Activated naive CD8-positive, alpha-beta T cell treated with anti-CD3 and anti-CD28 coated beads for 36 hours (primary cell): ENCODE measurements at regions not wholly inside any gene's neighbourhood (a gene's known extent, or its start where the extent isn't known, plus 50 kb on each side); places are given as distances from the start of the nearest gene placed in this dataset.

ENCODE experiments used
- DNase-seq: peaks from one replicate; pipeline ENCODE4 v3.0.0; 2021
- H3K27ac Mint-ChIP-seq: one replicate; pipeline ENCODE4 v1.8.0; 2022; ENCODE audit warnings: mild to moderate bottlenecking, moderate library complexity, mixed read lengths
- H3K27me3 Mint-ChIP-seq: one replicate; pipeline ENCODE4 v1.8.0; 2022; ENCODE audit warnings: mild to moderate bottlenecking, mixed read lengths
- H3K36me3 Mint-ChIP-seq: one replicate; pipeline ENCODE4 v1.8.0; 2021; ENCODE audit warnings: mild to moderate bottlenecking, mixed read lengths
- H3K4me1 Mint-ChIP-seq: one replicate; pipeline ENCODE4 v1.8.0; 2021; ENCODE audit warnings: mixed read lengths
- H3K4me3 Mint-ChIP-seq: one replicate; pipeline ENCODE4 v1.8.0; 2022; ENCODE audit warnings: mild to moderate bottlenecking, moderate library complexity, mixed read lengths
- H3K9me3 Mint-ChIP-seq: one replicate; pipeline ENCODE4 v1.8.0; 2022; ENCODE audit warnings: mixed read lengths

DNA sequence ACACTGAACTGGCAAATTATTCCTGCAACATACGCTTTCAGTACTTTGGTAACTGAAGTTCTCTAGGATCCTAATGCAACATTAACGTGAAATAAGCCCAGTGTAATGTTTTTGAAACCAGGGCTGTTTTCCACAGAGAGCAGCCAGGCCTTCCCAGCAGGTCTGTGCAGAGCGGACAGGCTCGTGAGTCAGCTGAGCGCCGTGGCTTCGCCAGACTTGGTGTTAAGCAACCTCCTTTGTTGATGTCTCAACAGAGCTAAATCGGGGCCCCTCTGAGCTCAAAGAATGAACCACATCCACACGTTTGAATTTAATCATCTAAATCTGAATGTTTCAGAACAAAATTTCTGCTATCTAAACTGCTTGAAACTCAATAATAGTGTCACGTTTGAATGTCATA lies 181.8 kb upstream of the FMN2 start:
- Mint-ChIP-seq H3K36me3 (no peaks in the 10 kb centered on the region), H3K9me3 (no peaks in the 10 kb centered on the region), H3K4me3 (no peak overlapping the region), H3K27me3 (no peaks in the 10 kb centered on the region), H3K4me1 (no peaks in the 10 kb centered on the region), H3K27ac (no peak overlapping the region)
- no peak for DNase-seq

DNA sequence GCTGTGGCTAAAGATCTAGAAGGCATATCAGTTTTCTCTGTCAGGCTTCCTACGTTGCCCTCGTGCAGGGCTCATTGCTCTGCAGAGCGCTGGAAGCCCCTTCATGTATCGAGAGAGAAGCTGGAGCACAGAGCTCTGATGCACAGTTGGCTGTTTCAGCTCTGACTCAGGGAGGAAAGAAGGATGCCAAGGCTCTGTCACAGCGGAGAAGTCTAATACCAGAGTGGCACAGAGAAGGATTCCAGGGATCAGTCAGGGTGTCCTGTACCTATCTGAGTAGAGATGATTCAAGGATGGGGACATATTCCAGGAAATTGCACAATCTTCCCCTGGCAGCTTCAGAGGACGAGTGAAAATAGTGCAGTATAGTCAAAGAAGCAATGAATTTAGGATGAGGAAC lies 179.2 kb upstream of the FMN2 start:
- peaks cover 6% of the 10 kb centered on the region for H3K27me3 Mint-ChIP-seq
- no peak overlapping the region for H3K4me3 Mint-ChIP-seq
- no peak for DNase-seq
- H3K9me3 Mint-ChIP-seq = no peaks in the 10 kb centered on the region
- H3K36me3 Mint-ChIP-seq = no peaks in the 10 kb centered on the region
- no peaks in the 10 kb centered on the region for H3K4me1 Mint-ChIP-seq
- H3K27ac Mint-ChIP-seq = no peak overlapping the region

DNA sequence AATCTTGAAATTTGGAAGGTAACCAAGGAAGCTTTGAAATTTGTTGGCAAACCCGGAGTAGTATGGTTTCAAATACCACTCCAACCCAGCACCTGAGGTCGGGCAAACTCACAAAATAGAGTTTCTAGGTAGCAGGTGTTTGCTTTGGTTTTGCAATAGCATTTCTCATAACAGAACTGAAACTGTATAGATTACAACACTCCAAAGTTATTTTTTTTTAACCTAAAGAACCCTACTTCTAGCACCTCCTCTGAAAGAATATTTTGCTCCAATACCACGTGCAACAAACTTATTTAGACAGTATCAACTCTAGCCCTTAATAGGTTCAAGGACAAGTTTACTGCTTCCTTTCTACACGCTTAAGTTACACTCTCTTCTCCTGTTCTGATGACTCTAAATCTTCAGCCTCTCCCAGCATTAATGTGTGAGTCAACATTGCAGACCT lies 178.5 kb upstream of the FMN2 start:
- DNase-seq = no peak
- no peak overlapping the region for H3K27ac Mint-ChIP-seq
- H3K4me1 Mint-ChIP-seq = no peaks in the 10 kb centered on the region
- H3K27me3 Mint-ChIP-seq = peaks cover 6% of the 10 kb centered on the region
- H3K36me3 Mint-ChIP-seq = no peaks in the 10 kb centered on the region
- H3K9me3 Mint-ChIP-seq = no peaks in the 10 kb centered on the region
- no peak overlapping the region for H3K4me3 Mint-ChIP-seq

DNA sequence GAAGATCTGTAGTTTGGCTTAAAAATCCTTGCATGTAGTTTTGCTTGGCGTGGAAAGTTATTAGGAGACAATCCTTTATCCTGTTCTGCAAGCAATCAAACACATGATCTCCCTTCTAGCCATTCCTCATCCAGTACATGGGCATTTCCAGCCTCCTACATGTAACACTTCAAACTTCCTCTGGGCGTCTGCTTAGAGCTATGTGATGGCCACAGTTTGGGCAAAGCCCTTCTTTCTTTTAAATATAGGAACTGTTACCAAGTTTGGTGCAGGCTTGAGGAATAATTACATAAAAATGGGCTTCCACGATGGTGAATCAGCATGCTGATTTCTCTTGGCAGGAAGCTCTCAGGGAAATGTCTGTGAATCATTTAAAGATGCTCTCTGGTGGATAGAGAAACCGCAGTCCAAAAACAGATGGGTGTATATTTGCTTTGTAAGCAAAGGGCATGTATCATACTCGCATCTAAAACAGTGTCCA lies 176.9 kb upstream of the FMN2 start:
- no peak overlapping the region for H3K4me3 Mint-ChIP-seq
- H3K27me3 Mint-ChIP-seq = peaks cover 11% of the 10 kb centered on the region
- DNase-seq = no peak
- no peaks in the 10 kb centered on the region for H3K36me3 Mint-ChIP-seq
- no peaks in the 10 kb centered on the region for H3K4me1 Mint-ChIP-seq
- H3K27ac Mint-ChIP-seq = no peak overlapping the region
- no peaks in the 10 kb centered on the region for H3K9me3 Mint-ChIP-seq

DNA sequence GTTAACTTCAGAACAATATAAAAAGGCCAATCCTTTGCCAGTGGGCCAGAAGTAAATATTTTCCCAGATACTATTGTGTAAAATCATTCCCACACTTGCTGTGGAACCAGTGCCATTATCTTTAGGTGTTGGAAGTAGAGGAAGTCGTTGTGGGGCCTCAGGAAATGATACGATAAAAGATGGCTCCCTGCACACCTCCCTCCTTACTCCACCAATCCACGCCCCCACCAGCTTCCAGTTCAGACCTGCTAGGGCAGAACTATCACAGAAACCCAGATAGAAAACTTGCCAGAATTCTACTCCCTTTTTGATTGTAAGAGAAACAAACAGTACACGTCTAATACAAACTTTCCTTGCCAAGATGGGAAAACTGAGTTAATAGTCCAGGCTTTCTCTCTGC lies 173.0 kb upstream of the FMN2 start:
- H3K4me1 Mint-ChIP-seq = peaks cover 4% of the 10 kb centered on the region
- H3K27me3 Mint-ChIP-seq = peaks cover 19% of the 10 kb centered on the region
- no peak for DNase-seq
- H3K36me3 Mint-ChIP-seq = no peaks in the 10 kb centered on the region
- H3K4me3 Mint-ChIP-seq = no peak overlapping the region
- H3K9me3 Mint-ChIP-seq = no peaks in the 10 kb centered on the region
- H3K27ac Mint-ChIP-seq = no peak overlapping the region

DNA sequence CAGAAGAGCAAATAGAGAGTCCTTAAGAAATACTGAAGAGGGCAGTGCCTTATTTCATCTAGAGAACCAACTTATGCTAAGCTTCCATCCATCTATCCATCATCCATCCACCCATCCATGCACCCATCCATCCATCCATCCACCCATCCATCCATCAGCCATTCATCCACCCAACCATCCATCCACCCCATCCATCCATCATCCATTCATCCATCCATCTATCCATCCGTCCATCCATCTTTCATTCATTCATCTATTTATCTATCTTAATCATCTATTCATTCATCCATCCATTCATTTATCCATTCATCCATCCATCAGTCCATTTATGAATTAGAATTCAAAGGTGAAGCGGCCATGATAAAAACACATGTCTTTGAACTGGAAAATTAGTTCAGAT lies 171.5 kb upstream of the FMN2 start:
- peaks cover 19% of the 10 kb centered on the region for H3K27me3 Mint-ChIP-seq
- H3K9me3 Mint-ChIP-seq = no peaks in the 10 kb centered on the region
- no peak for DNase-seq
- peaks cover 4% of the 10 kb centered on the region for H3K4me1 Mint-ChIP-seq
- H3K36me3 Mint-ChIP-seq = no peaks in the 10 kb centered on the region
- no peak overlapping the region for H3K4me3 Mint-ChIP-seq
- no peak overlapping the region for H3K27ac Mint-ChIP-seq

DNA sequence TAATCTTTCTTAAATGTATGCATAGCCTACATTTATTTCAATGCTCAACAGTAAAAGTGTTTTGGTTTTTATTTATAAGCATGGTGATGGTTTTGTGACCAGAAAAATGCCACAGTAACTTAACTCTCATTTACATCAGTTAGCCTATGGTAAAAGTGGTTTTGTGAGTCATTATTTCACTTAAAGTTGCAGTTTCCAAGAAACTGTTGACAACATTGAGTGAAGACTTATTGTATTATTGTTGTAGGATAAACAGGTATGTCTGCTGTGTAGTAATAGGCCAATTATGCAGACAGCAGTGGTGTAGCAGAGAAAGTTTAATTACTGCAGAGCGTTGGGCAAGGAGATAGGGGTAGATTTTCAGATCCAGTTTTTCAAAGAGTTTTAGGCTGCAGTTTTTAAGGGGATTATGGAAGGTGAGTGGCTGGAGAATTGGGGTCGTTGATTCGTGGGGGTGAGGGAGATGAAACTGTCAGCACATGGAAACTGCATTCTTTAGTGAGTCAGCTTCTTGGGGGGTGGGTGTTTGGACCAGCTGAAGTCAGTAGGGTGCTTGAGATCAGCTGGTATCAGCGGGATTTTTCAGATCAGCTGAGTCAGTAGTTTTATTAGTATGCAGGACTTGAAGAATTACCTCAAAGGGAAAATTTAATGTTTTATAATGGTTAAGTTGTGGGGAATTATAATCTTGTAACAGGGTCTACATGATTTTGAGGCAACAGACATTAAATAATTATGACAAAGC lies 168.7 kb upstream of the FMN2 start:
- Mint-ChIP-seq H3K4me3 (no peak overlapping the region), H3K4me1 (peaks cover 4% of the 10 kb centered on the region), H3K27me3 (peaks cover 13% of the 10 kb centered on the region), H3K27ac (no peak overlapping the region), H3K36me3 (no peaks in the 10 kb centered on the region), H3K9me3 (no peaks in the 10 kb centered on the region)
- peak; percentile 4 for DNase-seq

DNA sequence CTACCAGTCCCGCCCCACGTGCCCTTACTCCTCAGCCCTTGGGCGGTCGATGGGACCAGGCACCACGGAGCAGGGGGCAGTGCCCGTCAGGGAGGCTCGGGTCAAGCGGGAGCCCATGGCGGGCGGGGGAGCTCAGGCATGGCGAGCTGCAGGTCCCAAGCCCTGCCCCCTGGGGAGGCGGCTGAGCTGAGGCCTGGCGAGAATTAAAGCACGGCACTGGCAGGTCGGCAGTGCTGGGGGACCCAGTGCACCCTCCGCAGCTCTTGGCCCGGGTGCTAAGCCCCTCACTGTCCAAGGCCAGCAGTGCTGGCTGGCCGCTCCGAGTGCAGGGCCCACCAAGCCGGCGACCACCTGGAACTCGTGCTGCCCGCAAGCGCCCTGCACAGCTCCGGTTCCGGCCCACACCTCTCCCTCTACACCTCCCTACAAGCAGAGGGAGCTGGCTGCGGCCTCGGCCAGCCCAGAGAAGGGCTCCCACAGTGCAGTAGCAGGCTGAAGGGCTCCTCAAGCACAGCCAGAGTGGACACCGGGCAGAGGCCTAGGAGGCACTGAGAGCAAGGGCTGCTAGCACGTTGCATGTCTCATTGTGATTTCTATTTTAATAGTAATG lies 166.8 kb upstream of the FMN2 start:
- Mint-ChIP-seq H3K36me3 (no peaks in the 10 kb centered on the region), H3K4me3 (no peak overlapping the region), H3K27ac (no peak overlapping the region), H3K9me3 (no peaks in the 10 kb centered on the region), H3K4me1 (peaks cover 4% of the 10 kb centered on the region), H3K27me3 (peaks cover 9% of the 10 kb centered on the region)
- no peak for DNase-seq

DNA sequence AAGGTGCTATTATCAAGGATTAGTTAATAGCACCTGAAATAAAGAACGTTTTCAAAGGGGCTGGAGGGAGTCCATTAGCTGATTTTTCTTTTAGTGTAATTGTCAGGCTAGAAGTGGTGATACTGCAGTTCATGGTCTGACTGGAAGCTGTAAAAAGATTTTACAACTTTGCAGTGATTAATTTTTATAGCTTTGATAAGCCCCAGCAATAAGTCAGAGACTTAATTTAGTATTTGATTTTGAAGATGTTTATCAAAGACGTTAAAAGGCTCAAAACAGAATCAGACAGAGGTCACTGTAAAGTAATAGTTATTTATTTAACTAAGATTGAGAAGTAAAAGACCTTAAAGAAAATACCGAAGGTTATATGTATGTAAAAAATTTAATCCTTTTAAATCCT lies 165.5 kb upstream of the FMN2 start:
- peaks cover 7% of the 10 kb centered on the region for H3K27me3 Mint-ChIP-seq
- H3K9me3 Mint-ChIP-seq = no peaks in the 10 kb centered on the region

DNA sequence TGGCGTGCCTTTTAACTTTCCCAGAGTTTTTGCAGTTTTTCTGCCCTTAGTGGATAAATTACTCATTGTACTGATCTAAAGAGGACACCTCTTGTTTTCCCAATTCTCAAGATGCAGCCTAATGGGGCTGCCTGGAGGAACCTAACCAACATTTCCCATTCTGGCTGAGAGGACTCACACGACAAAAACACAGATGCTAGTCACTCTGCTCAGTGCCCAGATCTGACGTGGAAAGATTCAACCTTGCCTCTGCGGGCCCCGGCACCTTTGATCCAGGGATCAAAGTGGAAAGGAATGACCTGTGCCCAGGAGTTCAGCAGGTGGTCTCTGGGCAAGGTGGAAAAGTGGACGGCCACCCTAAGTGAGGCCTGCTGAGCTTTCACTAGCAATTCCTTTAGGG lies 162.4 kb upstream of the FMN2 start:
- no peak overlapping the region for H3K4me3 Mint-ChIP-seq
- H3K36me3 Mint-ChIP-seq = no peaks in the 10 kb centered on the region
- H3K4me1 Mint-ChIP-seq = no peaks in the 10 kb centered on the region
- peaks cover 15% of the 10 kb centered on the region for H3K27me3 Mint-ChIP-seq
- DNase-seq = no peak
- no peaks in the 10 kb centered on the region for H3K9me3 Mint-ChIP-seq
- no peak overlapping the region for H3K27ac Mint-ChIP-seq

More for the DNA sequence above, 165.5 kb upstream of the FMN2 start:
- H3K4me3 Mint-ChIP-seq = no peak overlapping the region
- H3K27ac Mint-ChIP-seq = no peak overlapping the region
- H3K4me1 Mint-ChIP-seq = peaks cover 4% of the 10 kb centered on the region
- DNase-seq = no peak
- H3K36me3 Mint-ChIP-seq = no peaks in the 10 kb centered on the region

DNA sequence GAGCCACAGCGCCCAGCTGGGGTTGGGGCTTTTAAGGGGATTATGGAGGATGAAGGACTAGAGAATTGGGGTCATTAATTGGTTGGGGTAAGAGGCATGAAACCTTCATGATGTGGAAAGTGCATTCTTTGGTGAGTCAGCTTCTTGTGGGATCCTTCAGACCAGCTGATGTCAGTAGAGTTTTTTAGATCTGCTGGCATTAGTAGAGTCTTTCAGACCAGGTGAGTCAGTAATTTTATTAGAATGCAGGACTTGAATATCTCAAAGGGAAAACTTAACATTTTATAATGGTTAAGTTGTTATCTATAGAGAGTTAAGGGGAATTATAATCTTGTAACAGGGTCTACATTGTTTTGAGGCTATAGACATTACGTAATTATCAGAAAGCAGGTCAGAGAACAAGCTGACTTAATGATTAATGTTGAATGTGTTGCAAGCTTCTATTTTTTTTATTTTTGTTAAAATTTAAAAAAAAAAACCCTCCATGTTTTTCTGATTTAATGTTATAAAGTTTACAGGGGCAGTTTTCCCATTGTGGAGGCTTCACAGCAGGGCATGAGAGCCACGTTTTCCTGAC lies 160.9 kb upstream of the FMN2 start:
- DNase-seq = no peak
- H3K9me3 Mint-ChIP-seq = peaks cover 1% of the 10 kb centered on the region
- H3K27me3 Mint-ChIP-seq = peaks cover 15% of the 10 kb centered on the region
- no peak overlapping the region for H3K4me3 Mint-ChIP-seq
- H3K4me1 Mint-ChIP-seq = no peaks in the 10 kb centered on the region
- H3K36me3 Mint-ChIP-seq = no peaks in the 10 kb centered on the region
- no peak overlapping the region for H3K27ac Mint-ChIP-seq

DNA sequence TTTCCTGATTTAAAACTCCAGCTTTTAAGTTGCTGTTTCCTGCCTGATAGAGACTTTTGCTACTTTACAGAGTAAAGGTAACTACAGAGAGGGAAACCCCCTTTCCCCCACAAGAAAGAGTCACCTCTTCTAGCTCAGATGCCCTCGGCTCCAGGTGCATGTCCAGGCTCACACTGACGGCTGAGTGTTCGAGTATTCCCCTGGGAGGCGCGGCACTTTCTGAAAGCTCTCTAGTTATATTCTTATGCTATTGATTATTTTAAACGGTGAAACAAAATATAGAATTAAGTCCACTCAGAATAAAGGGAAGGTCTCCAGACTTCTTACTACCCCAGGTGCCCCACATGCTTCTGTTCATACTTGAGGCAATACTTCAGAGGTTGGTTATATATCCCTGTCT lies 160.3 kb upstream of the FMN2 start:
- Mint-ChIP-seq H3K4me3 (no peak overlapping the region), H3K4me1 (no peaks in the 10 kb centered on the region), H3K36me3 (no peaks in the 10 kb centered on the region), H3K9me3 (peaks cover 1% of the 10 kb centered on the region), H3K27me3 (peaks cover 15% of the 10 kb centered on the region), H3K27ac (no peak overlapping the region)
- no peak for DNase-seq

DNA sequence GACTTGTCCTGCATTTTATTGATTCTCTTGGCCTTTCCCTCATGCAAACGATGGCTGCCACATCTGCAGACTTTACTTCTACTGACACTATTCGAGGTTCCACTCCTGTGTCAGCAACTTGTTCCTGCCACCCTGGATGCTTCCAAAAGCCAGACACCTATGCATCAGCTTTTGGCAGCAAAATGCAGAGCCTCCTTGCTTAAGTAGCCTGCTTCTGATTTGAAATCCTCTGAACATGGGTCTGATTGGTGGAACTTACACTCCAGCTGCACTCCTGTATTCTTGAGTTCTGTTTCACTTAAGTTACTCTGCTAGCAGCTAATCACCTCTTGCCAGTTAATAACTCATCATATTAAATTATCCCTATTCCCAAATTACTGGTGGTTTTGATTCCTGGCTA lies 152.1 kb upstream of the FMN2 start:
- H3K36me3 Mint-ChIP-seq = no peaks in the 10 kb centered on the region
- H3K9me3 Mint-ChIP-seq = peaks cover 4% of the 10 kb centered on the region
- H3K27me3 Mint-ChIP-seq = peaks cover 3% of the 10 kb centered on the region
- H3K27ac Mint-ChIP-seq = no peak overlapping the region
- no peaks in the 10 kb centered on the region for H3K4me1 Mint-ChIP-seq
- H3K4me3 Mint-ChIP-seq = no peak overlapping the region
- DNase-seq = no peak

DNA sequence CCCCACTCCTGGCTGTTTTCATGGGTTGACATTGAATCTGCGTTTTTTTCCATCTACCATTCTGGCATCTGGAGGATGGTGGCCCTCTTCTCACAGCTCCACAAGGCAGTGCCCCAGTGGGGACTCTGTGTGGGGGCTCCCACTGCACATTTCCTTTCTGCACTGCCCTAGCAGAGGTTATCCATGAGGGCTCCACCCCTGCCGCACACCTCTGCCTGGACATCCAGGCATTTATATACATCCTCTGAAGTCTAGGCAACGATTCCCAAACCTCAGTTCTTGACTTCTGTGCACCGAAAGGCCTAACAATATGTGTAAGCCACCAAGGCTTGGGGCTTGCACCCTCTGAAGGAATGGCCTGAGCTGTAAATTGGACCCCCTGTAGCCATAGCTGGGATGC lies 147.9 kb upstream of the FMN2 start:
- DNase-seq = no peak
- H3K36me3 Mint-ChIP-seq = no peaks in the 10 kb centered on the region
- H3K27ac Mint-ChIP-seq = no peak overlapping the region
- H3K4me3 Mint-ChIP-seq = no peak overlapping the region
- H3K27me3 Mint-ChIP-seq = no peaks in the 10 kb centered on the region
- H3K4me1 Mint-ChIP-seq = no peaks in the 10 kb centered on the region
- H3K9me3 Mint-ChIP-seq = peaks cover 2% of the 10 kb centered on the region

DNA sequence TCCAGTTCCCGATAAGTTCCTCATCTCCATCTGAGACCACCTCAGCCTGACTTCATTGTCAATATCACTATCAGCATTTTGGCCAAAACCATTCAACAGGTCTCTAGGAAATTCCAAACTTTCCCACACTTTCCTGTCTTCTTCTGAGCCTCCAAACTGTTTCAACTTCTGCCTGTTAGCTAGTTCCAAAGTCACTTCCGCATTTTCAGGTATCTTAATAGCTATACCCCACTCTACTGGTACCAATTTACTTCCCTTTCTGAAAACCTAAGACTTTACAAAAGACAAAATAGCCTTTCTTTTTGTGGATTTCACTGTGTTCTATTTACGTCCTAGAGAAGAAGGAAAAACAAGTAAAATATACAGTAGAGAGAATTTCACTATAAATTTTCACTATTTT lies 147.0 kb upstream of the FMN2 start:
- Mint-ChIP-seq H3K4me3 (no peak overlapping the region), H3K27ac (no peak overlapping the region), H3K9me3 (peaks cover 2% of the 10 kb centered on the region), H3K4me1 (no peaks in the 10 kb centered on the region), H3K27me3 (no peaks in the 10 kb centered on the region), H3K36me3 (no peaks in the 10 kb centered on the region)
- DNase-seq = no peak

DNA sequence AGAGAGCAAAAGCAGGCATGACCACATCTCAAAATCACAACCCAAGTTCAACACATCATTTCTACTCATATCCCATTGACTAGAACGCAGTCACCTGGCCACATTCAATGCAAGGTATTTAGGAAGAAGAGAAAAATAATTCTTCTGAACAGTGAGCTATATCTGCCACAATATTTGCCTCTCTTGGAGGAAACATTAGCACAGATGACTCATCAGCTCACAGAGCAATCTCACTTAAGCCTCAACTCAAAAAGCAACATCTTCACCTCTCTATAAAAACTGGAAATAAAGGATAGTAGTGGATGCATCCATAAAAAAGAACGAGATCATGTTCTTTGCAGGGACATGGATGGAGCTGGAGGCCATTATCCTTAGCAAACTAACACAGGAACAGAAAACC lies 143.9 kb upstream of the FMN2 start:
- Mint-ChIP-seq H3K27me3 (no peaks in the 10 kb centered on the region), H3K27ac (no peak overlapping the region), H3K4me1 (no peaks in the 10 kb centered on the region), H3K9me3 (peaks cover 2% of the 10 kb centered on the region), H3K36me3 (no peaks in the 10 kb centered on the region), H3K4me3 (no peak overlapping the region)
- DNase-seq = no peak
